Thoracic aorta (tissue), 2 donors: ENCODE measurements at regions not wholly inside any gene's neighbourhood (a gene's known extent, or its start where the extent isn't known, plus 50 kb on each side); places are given as distances from the start of the nearest gene placed in this dataset.

Experiments
- ATAC-seq: fragments of 150-250 bp; one replicate; pipeline ENCODE4 v1.8.0; 2017; ENCODE audit warnings: low read depth; ENCODE audit not compliant: insufficient number of reproducible peaks, low FRiP score
- DNase-seq: peaks from one replicate; pipeline ENCODE4 v3.0.0-alpha.2; 2020; ENCODE audit warnings: low spot score
- H3K27ac ChIP-seq, 2 donors: fragments of 200-600 bp; sonication (generic); 1 replicate in 1 of 2; 2 replicates in 1 of 2; pipeline ENCODE4 v1.5.1; 2016; ENCODE audit warnings: mild to moderate bottlenecking in 2 of 2, moderate library complexity in 2 of 2
- H3K27me3 ChIP-seq: fragments of 200-600 bp; sonication (generic); replicated peaks from 2 replicates; pipeline ENCODE4 v1.6.0; 2016; ENCODE audit warnings: mild to moderate bottlenecking; ENCODE audit not compliant: insufficient read depth
- H3K36me3 ChIP-seq: fragments of 200-600 bp; sonication (generic); one replicate; pipeline ENCODE4 v1.5.1; 2016
- H3K4me1 ChIP-seq, 2 donors: fragments of 200-600 bp; sonication (generic); 1 replicate in 1 of 2; 2 replicates in 1 of 2; pipeline versions ENCODE4 v1.5.1 to v1.6.0; 2016; ENCODE audit warnings: low read depth in 2 of 2, mild to moderate bottlenecking in 1 of 2; ENCODE audit not compliant: control insufficient read depth in 1 of 2
- H3K4me3 ChIP-seq: fragments of 200-600 bp; sonication (generic); 2 replicates; pipeline ENCODE4 v1.5.1; 2016; ENCODE audit warnings: mild to moderate bottlenecking
- H3K9me3 ChIP-seq: fragments of 200-600 bp; sonication (generic); 2 replicates; pipeline ENCODE4 v1.5.1; 2016
- TF ChIP-seq, protein P1 (sequence below): fragments of 200-600 bp; sonication (generic); IDR thresholded peaks from one replicate; pipeline ENCODE4 v1.5.1; 2019; ENCODE audit warnings: antibody characterized with exemption

DNA sequence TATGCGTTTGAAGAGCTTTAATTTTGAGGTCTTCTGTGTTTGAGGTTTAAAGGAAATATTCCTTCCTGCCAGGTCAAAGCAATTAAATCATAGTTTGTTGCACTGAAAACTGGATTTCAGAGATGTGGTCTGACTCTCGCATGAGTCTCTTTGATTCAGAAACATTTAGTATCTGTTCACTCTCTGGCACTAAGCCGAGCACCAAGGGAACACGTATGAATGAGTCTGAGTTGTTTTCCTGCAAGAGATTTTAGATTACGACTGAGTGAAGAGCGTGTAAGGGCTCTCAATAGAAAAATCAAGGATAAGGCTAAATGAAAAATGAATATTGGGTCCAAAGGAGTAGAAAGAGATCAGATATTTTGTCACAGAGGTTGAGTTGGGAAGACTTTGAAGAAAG, 875.4 kb upstream of the PRKX start:
- H3K4me1 ChIP-seq: no peaks in the 10 kb centered on the region
- TF ChIP-seq, protein P1, sequence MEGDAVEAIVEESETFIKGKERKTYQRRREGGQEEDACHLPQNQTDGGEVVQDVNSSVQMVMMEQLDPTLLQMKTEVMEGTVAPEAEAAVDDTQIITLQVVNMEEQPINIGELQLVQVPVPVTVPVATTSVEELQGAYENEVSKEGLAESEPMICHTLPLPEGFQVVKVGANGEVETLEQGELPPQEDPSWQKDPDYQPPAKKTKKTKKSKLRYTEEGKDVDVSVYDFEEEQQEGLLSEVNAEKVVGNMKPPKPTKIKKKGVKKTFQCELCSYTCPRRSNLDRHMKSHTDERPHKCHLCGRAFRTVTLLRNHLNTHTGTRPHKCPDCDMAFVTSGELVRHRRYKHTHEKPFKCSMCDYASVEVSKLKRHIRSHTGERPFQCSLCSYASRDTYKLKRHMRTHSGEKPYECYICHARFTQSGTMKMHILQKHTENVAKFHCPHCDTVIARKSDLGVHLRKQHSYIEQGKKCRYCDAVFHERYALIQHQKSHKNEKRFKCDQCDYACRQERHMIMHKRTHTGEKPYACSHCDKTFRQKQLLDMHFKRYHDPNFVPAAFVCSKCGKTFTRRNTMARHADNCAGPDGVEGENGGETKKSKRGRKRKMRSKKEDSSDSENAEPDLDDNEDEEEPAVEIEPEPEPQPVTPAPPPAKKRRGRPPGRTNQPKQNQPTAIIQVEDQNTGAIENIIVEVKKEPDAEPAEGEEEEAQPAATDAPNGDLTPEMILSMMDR: no peak
- no peaks in the 10 kb centered on the region for H3K36me3 ChIP-seq
- no peaks in the 10 kb centered on the region for H3K9me3 ChIP-seq
- H3K27ac ChIP-seq: no peak overlapping the region
- no peak for DNase-seq
- H3K27me3 ChIP-seq: no peaks in the 10 kb centered on the region
- H3K4me3 ChIP-seq: no peak overlapping the region
- ATAC-seq: no peak

DNA sequence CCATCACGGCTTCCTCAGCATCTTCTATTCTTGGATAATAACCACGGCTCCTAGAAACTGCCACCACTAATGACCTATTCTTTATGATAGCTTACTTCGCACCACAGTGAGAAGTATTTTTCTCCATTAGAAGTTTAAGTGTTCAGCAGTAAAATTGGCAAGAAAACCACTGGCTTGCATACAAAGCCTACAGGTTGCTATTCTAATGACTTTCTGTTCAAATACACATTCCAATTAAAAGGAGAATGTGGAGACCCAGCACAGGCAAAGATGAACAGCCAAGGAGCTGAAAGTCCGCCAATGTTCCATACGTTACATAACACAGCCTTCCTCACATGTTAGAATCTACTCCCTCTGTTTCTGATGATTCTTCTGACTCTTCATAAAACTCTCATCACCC, 875.0 kb upstream of the PRKX start:
- no peaks in the 10 kb centered on the region for H3K36me3 ChIP-seq
- ATAC-seq (no peak), DNase-seq (no peak)
- H3K9me3 ChIP-seq: no peaks in the 10 kb centered on the region
- no peak overlapping the region for H3K4me3 ChIP-seq
- no peaks in the 10 kb centered on the region for H3K4me1 ChIP-seq
- no peaks in the 10 kb centered on the region for H3K27me3 ChIP-seq
- TF ChIP-seq, protein P1: no peak
- no peak overlapping the region for H3K27ac ChIP-seq

DNA sequence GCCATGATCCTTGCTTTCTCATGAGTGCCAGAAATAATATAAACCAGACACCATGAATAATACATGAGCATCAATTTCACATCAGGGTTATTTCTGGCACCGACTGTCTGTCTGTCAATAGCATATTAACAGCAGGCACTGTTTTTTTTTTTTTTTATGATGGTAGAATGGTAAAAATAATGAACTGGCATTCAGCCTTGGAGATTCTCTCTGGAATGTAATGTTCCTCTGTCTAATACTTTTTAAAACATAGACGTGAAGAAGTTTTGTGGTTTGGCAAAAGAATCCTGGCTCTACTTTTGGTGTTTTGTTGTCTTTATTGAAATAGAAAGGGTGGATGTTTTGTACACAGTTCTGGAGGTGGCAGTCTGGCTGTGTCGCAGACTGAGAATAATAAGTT, 874.6 kb upstream of the PRKX start:
- H3K27me3 ChIP-seq: no peaks in the 10 kb centered on the region
- H3K36me3 ChIP-seq: no peaks in the 10 kb centered on the region
- no peak overlapping the region for H3K27ac ChIP-seq
- TF ChIP-seq, protein P1: no peak
- no peaks in the 10 kb centered on the region for H3K9me3 ChIP-seq
- ATAC-seq (no peak), DNase-seq (no peak)
- H3K4me3 ChIP-seq: no peak overlapping the region
- H3K4me1 ChIP-seq: no peaks in the 10 kb centered on the region

DNA sequence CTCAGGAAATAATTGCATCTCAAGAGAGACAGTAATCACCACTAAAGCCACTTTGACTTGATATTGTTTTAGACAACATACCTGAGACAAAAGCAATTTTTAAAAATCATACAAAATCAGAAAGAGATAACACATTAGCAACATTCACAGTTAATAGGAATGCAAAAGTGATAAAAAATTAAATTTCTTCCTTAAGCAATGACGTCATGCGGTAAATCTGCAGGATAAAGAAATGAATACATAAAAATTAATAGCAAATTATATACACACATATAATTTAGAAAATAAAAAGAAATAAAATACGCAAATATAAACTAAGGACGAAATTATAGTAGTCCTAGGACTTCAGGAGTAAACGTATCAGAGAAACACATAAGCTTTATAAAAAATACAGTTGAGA, 866.5 kb upstream of the PRKX start:
- no peaks in the 10 kb centered on the region for H3K36me3 ChIP-seq
- H3K4me3 ChIP-seq: no peak overlapping the region
- H3K9me3 ChIP-seq: no peaks in the 10 kb centered on the region
- H3K27ac ChIP-seq: no peak overlapping the region
- no peaks in the 10 kb centered on the region for H3K4me1 ChIP-seq
- TF ChIP-seq, protein P1: no peak
- no peaks in the 10 kb centered on the region for H3K27me3 ChIP-seq
- ATAC-seq (no peak), DNase-seq (no peak)

DNA sequence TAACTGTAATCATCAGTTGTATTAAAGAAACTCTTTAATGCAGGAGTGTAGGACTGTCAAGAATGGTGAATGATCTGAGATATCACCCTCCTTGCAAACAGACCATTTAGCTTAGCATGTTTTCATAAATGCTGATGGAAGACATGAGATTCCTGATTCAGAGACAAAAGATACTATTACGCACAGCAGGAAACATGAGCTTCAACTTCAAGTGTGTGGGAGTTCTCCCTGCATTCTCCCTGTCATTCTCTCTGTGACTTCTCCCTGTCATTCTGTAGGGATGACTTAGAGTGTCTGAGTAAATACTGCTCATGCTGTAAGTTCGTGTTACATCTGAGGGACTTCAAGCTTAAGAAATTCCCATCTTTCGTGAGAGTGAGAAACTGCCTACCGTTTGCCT, 866.0 kb upstream of the PRKX start:
- ATAC-seq (no peak), DNase-seq (no peak)
- Histone ChIP-seq H3K36me3 (no peaks in the 10 kb centered on the region), H3K4me3 (no peak overlapping the region), H3K4me1 (no peaks in the 10 kb centered on the region), H3K27ac (no peak overlapping the region), H3K27me3 (no peaks in the 10 kb centered on the region), H3K9me3 (no peaks in the 10 kb centered on the region)
- TF ChIP-seq, protein P1: no peak
